ENCODE measurements at regions not wholly inside any gene's neighbourhood (a gene's known extent, or its start where the extent isn't known, plus 50 kb on each side); places are given as distances from the start of the nearest gene placed in this dataset.

GRCh38 chr13:30362005-30362788 lies 54.8 kb upstream of the KATNAL1 start:
- Histone ChIP-seq H3K36me3 (ENCODE audit: control insufficient read depth in 2 of 4, insufficient read depth in 4 of 4, low read length in 3 of 4) (no peaks in the 10 kb centered on the region; a peak in 1 of 8 replicates), H3K4me2 (ENCODE audit: insufficient read depth in 1 of 2, low read depth in 2 of 2, low read length in 2 of 2) (no peak overlapping the region), H3K56ac (replicated peaks; ENCODE audit: insufficient read length, low read depth, low read length) (no peak overlapping the region), H4K91ac (replicated peaks; ENCODE audit: insufficient read length, low read length) (no peak overlapping the region), H2BK120ac (replicated peaks; ENCODE audit: low read depth, low read length) (no peak overlapping the region), H4K5ac (ENCODE audit: insufficient read length, low read depth, low read length) (no peak overlapping the region), H2BK15ac (ENCODE audit: low read length) (no peak overlapping the region; the same call in 1 of the 2 replicates), H3K79me1 (ENCODE audit: low read depth, low read length) (no peaks in the 10 kb centered on the region), H3K23ac (ENCODE audit: insufficient read length) (no peak overlapping the region), H3K9me3 (ENCODE audit: insufficient read depth in 2 of 2, low read depth in 1 of 2, low read length in 1 of 2) (no peaks in the 10 kb centered on the region), H2BK20ac (ENCODE audit: low read length) (no peak overlapping the region), H4K20me1 (replicated peaks in 1 of 2; ENCODE audit: control insufficient read depth in 1 of 2, insufficient read depth in 2 of 2, low read length in 2 of 2) (no peaks in the 10 kb centered on the region), H2BK12ac (ENCODE audit: low read depth, low read length) (no peak overlapping the region), H3K9ac (replicated peaks in 1 of 4; ENCODE audit: extremely low read depth in 1 of 4, low read depth in 3 of 4, low read length in 3 of 4) (no peak overlapping the region), H3K4me1 (replicated peaks in 1 of 4; ENCODE audit: control insufficient read depth in 3 of 4, insufficient read depth in 4 of 4, low read length in 3 of 4) (peaks cover 0 to 4% (median 0%) of the 10 kb centered on the region in 4 experiments; a peak in 1 of 7 replicates), H2AFZ (ENCODE audit: low read length) (no peak overlapping the region), H2AK5ac (ENCODE audit: low read depth, low read length) (no peak overlapping the region), H3K18ac (ENCODE audit: extremely low read depth, low read length) (no peak overlapping the region), H2BK5ac (ENCODE audit: low read depth, low read length) (no peak overlapping the region), H3K4ac (replicated peaks; ENCODE audit: insufficient read length, low read depth, low read length) (no peak overlapping the region), H3K14ac (ENCODE audit: insufficient read length) (no peak overlapping the region), H3K79me2 (ENCODE audit: control insufficient read depth in 1 of 2, insufficient read depth in 2 of 2, low read length in 2 of 2) (no peaks in the 10 kb centered on the region), H3K4me3 (ENCODE audit: extremely low read depth in 1 of 4, insufficient read depth in 2 of 4, low read depth in 3 of 4, low read length in 4 of 4) (no peak overlapping the region), H3K27me3 (replicated peaks in 1 of 4; ENCODE audit: control insufficient read depth in 3 of 4, extremely low read depth in 1 of 4, insufficient read depth in 3 of 4, low read length in 3 of 4) (no peaks in the 10 kb centered on the region), H3K27ac (ENCODE audit: low read depth, low read length) (no peak overlapping the region), H3K23me2 (ENCODE audit: low read depth, low read length) (no peaks in the 10 kb centered on the region), H4K8ac (ENCODE audit: extremely low read depth, insufficient read depth, low read length) (no peak overlapping the region)
- DNase-seq (ENCODE audit: low read depth in 1 of 2, low spot score in 2 of 2) (no peak), FAIRE-seq (no peak)
- WGBS, 2 experiments (ENCODE audit: extremely low coverage in 1 of 2, insufficient coverage in 1 of 2, insufficient read length in 1 of 2, insufficient replicate concordance in 2 of 2, low coverage in 1 of 2, low lambda C conversion rate in 2 of 2, missing lambda C conversion rate in 1 of 2) = 89% methylated on average over 6 of the region's 6 CpGs; no CpG with 5 or more reads in 1 of the 2 experiments
- CTCF ChIA-PET (ENCODE audit: partially characterized antibody) = interaction anchor here (1.0 kb wide), 1 partner anchor 9 kb away, joined by 4 read pairs; no protein-coding TSS in a partner anchor
- TF ChIP-seq KDM4A (IDR thresholded peaks at IDR 0.05; ENCODE audit: low read depth, low read length, severe bottlenecking) (no peak), RNF2 (IDR thresholded peaks at IDR 0.05; ENCODE audit: borderline replicate concordance, low read depth, low read length, missing control alignments, poor library complexity, severe bottlenecking) (no peak), POLR2AphosphoS5 (IDR thresholded peaks at IDR 0.05; ENCODE audit: low read depth, low read length) (no peak), TAF7 (optimal IDR thresholded peaks at IDR 0.05; ENCODE audit: borderline replicate concordance, low read depth, low read length) (no peak), GABPA (IDR thresholded peaks at IDR 0.05; ENCODE audit: borderline replicate concordance, insufficient read depth, low read length) (no peak), RFX5 (IDR thresholded peaks at IDR 0.05; ENCODE audit: borderline replicate concordance, low read depth, low read length) (no peak), SRF (IDR thresholded peaks at IDR 0.05; ENCODE audit: low read depth, low read length) (no peak)
- POLR2A ChIA-PET (ENCODE audit: partially characterized antibody) = no interaction called here

Data from H1 (cell line).